ENCODE measurements at regions not wholly inside any gene's neighbourhood (a gene's known extent, or its start where the extent isn't known, plus 50 kb on each side); places are given as distances from the start of the nearest gene placed in this dataset.

- no peak for DNase-seq
These were observed 136.2 kb upstream of the TAB2 start for GRCh38 chr6:149181304-149181703.

DNA sequence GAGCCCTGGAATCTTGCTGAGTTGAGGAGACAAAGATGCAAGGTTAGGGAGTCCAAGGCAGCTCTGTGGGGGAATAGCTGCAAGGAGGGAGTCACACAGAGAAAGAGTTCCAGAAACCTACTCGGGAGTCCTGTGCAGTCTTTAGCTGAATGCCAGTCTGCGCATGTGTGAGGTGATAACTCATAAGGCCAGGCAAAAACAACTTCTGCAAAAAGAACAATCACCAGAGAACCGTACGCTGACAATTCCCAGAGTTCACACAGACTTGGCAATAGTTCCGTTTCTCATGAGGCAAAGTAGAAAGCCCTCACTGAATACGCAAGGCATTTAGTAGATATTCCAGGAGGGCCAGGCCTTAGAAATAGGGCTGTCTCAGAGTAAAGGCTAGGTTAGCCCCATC, 135.2 kb upstream of the TAB2 start:
- no peak for DNase-seq

DNA sequence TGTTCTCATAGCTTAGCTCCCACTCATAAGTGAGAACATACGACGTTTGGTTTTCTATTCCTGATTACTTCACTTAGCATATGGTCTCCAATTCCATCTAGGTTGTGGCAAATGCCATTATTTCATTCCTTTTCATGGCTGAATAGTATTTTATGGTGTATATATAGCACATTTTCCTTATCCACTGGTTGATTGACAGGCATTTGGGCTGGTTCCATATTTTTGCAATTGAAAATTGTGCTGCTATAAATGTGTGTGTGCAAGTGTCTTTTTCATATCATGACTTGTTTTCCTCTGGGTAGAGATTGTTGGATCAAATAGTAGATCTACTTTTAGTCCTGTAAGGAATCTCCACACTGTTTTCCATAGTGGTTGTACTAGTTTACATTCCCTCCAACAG, 133.0 kb upstream of the TAB2 start:
- no peak for DNase-seq

- no peak for DNase-seq
These were observed 131.6 kb upstream of the TAB2 start for GRCh38 chr6:149185799-149186357.

DNA sequence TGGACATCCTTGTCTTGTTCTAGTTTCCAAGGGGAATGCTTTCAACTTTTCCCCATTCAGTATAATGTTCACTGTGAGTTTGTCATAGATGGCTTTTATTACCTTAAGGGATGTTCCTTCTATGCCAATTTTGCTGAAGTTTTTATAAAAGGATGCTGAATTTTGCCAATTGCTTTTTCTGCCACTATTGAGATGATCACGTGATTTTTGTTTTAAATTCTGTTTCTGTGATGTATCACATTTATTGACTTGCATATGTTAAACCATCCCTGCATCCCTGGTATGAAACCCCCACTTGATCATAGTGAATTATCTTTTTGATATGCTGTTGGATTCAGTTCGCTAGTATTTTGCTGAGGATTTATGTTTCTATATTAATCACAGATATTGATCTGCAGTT, 130.6 kb upstream of the TAB2 start:
- DNase-seq: no peak

DNA sequence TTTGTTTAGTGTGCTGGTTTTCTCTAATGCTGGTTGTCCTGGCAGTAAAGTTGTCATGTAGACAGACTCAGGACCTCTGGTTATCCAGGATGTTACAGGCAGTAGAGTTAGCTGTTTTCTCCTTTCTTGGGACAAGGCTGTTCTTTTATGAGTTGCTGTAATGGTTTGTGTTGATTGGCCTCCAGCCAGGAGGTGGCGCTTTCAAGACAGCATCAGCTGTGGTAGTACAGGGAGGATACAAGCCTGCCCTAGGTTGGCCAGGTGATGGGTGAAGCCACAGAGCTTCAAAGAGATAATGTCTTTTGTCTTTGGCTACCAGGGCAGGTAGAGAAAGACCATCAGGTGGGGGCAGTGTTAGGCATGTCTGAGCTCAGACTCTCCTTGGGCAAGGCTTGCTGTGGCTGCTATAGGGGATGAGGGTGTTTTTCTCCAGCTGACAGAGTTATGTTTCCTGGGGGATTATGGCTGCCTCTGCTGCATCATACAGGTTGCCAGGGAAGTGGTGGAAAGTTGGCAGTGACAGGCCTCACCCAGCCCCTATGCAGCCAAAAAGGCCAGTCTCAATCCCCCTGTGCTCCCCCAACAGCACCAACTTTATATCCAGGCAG, 127.2 kb upstream of the TAB2 start:
- no peak for DNase-seq

- no peak for DNase-seq
These were observed 122.5 kb upstream of the TAB2 start for GRCh38 chr6:149194820-149195558.

- DNase-seq: no peak
These were observed 121.4 kb upstream of the TAB2 start for GRCh38 chr6:149196091-149196490.

- DNase-seq: no peak
These were observed 120.0 kb upstream of the TAB2 start for GRCh38 chr6:149197482-149197881.

DNA sequence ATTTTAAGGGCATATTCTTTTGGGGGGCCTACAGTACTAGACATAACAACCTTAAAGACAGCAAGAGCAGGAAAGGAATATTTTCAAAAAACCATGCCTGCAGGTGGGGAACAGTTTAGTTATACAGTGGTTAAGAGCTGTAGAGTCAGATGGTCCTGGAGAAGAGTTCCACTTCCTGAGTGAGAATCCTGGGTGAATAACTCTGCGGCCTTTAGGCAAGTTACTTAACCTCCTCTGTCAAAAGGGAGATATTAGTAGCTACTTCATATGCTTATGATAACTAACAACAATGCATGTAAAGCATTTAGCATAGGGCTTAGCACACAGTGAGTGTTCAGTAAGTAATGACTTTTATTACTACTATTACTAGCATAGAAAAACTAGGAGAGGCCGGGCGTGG, 119.2 kb upstream of the TAB2 start:
- DNase-seq: no peak

DNA sequence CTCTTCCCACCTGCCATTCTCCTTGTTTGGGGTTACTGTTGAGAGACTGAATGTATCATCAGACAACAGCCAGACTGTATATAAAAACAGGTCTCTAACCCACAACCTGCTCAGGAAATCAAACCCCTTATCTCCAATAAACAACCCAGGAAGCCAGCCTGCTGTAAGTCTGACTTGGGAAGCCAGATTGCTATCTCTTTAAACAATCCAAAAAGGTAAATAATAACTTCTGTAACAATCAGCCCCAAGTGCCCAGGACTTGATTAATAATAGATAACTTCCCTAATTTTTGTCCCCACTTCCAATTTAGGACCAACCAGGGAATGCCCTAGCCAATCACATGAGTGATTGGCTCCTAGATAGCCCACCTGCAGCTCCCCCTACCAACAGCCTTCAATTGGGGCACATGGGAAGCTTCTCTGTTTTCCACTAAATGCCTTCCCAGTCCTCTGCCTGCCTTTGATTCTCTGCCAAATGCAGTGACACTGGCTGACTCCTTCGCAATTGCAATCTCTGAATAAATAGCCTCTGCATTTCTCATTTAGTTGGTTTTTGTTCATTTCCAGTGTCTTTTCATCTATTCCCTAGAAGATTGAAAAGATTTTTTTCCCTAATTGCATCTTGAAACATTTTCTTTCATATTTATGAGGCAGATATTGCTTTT, 117.1 kb upstream of the TAB2 start:
- DNase-seq: peak in 8 of 51 donors; percentile 12 to 38 (median 27)

GRCh38 chr6:149201068-149201655, 116.3 kb upstream of the TAB2 start:
- DNase-seq: peak in 5 of 51 donors; percentile 17 to 34 (median 23)

GRCh38 chr6:149202100-149202499, 115.4 kb upstream of the TAB2 start:
- no peak for DNase-seq

GRCh38 chr6:149202952-149203351, 114.6 kb upstream of the TAB2 start:
- DNase-seq: no peak

DNA sequence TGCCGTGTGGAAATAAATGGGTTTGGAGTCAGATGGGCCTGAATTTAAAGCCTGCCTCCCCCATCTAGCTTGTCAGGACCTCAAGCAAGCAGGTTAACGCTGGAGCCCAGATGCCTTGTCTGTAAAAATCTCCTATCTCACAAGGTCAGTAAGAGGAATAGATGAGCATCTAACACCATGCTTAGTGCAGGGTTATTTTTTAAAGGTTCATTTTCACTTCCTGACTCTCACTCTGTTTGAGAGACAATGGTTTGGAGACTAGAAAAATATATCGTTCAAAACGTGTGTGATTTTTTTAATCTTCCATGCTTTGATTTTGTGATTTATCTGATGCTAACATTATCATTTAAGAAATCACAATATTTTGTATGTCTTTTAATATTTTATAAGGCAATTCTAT, 114.0 kb upstream of the TAB2 start:
- no peak for DNase-seq

DNA sequence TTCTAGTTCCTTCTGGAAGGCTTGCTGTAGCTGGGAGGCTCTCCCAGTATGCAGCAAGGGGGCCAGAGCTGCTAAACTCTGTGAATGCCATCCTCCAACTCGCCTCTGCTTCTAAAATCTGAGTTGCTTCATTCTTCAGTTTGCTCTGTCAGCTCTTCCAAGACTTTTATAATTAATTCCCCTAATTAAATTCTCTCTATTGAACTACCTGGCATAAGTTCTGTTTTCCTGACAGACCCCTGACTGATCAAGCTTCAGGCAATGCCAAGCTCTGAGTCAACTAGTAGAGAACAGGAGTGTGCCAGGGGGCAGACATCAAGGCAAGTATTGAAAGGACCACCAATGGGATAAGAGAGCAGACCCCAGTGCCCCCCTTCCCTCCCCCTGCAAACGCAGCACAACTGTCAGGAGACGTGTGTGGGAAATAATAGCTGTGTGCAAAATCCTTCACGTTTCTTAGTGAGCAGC, 109.3 kb upstream of the TAB2 start:
- peak in 14 of 51 donors; percentile 32 to 66 (median 46) for DNase-seq

- no peak for DNase-seq
These were observed 107.4 kb upstream of the TAB2 start for GRCh38 chr6:149209871-149210775.

DNA sequence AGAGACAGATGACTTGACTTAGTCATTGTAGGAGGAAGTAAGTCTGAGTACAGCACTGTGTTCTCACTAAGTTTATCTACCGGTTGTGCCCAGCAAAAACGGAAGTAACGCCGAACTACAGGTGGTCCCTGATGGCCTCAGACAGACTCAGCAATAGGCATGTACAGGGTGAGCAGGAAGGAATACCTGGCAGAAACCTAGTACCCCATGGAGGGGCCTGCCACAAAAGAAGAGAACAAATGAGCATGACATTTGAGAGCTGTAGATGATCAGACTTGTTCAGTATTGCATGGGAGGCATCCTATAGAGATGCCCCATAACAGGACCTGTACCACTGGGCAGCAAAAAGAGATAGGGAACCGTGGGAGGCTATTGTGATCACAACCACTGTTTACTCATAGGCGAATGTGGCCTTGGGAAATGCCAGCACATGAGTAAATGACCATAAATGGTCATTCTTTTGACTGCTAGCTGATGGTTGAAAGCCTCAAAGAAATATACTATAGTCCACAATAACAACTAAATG, 106.4 kb upstream of the TAB2 start:
- DNase-seq: peak in 1 of 51 donors; percentile 15

DNA sequence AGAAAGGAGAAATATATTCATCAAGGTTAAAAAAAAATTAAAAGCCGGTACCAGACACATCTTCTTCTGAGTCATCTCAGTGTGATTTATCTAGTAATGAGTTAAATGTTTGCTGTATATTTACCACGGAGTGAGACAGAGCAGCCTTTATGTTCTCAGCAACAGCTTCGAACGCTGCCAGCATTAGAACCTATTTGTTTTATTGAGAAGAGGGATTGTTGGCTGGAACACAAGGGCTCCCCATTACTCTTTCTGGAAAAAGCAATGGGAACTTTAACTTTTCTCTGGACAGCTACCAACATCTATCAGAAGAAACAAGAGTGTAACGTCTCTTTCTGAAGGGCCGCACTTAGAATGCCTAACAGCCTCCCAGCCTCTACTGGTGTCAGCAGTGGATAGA, 105.3 kb upstream of the TAB2 start:
- DNase-seq: peak in 7 of 51 donors; percentile 28 to 70 (median 41)
